Endodermal cell (in vitro differentiated cells): ENCODE measurements at regions not wholly inside any gene's neighbourhood (a gene's known extent, or its start where the extent isn't known, plus 50 kb on each side); places are given as distances from the start of the nearest gene placed in this dataset.

Source experiments
- DNase-seq: peaks from one replicate; pipeline ENCODE4 v3.0.0-alpha.2; 2017
- H3K27ac ChIP-seq: 2 replicates; pipeline ENCODE4 v1.5.1; 2013; ENCODE audit warnings: mild to moderate bottlenecking, low read depth, low read length, moderate library complexity
- H3K27me3 ChIP-seq: 2 replicates; pipeline ENCODE4 v1.6.1; 2013; ENCODE audit warnings: mild to moderate bottlenecking, low read length, moderate library complexity; ENCODE audit not compliant: insufficient read depth, control insufficient read depth, poor library complexity, severe bottlenecking
- H3K36me3 ChIP-seq: 2 replicates; pipeline ENCODE4 v1.7.0; 2013; ENCODE audit warnings: mild to moderate bottlenecking, low read length, moderate library complexity; ENCODE audit not compliant: control insufficient read depth, insufficient read depth
- H3K4me1 ChIP-seq: one replicate; pipeline ENCODE4 v1.7.0; 2013; ENCODE audit warnings: low read length; ENCODE audit not compliant: control insufficient read depth, insufficient read depth
- H3K4me3 ChIP-seq: 2 replicates; pipeline ENCODE4 v1.5.1; 2013; ENCODE audit warnings: mild to moderate bottlenecking, low read length, moderate library complexity
- H3K9ac ChIP-seq: 2 replicates; pipeline ENCODE4 v1.6.1; 2013; ENCODE audit warnings: mild to moderate bottlenecking, low read length, moderate library complexity; ENCODE audit not compliant: poor library complexity, severe bottlenecking; ENCODE audit errors: extremely low read depth
- H3K9me3 ChIP-seq: 2 replicates; pipeline ENCODE4 v1.6.1; 2013; ENCODE audit warnings: mild to moderate bottlenecking, low read length, moderate library complexity; ENCODE audit not compliant: control insufficient read depth
- H3K27ac Mint-ChIP-seq: 2 replicates; pipeline ENCODE4 v1.8.0; 2020; ENCODE audit warnings: mixed read lengths
- H3K27me3 Mint-ChIP-seq: 2 replicates; pipeline ENCODE4 v1.8.0; 2021; ENCODE audit warnings: mild to moderate bottlenecking, mixed read lengths; ENCODE audit not compliant: insufficient read depth
- H3K36me3 Mint-ChIP-seq: 2 replicates; pipeline ENCODE4 v1.8.0; 2020; ENCODE audit warnings: low read depth, mixed read lengths
- H3K4me1 Mint-ChIP-seq: 2 replicates; pipeline ENCODE4 v1.8.0; 2020; ENCODE audit warnings: mixed read lengths
- H3K4me3 Mint-ChIP-seq: 2 replicates; pipeline ENCODE4 v1.8.0; 2020; ENCODE audit warnings: mild to moderate bottlenecking, moderate library complexity, mixed read lengths
- H3K9me3 Mint-ChIP-seq: 2 replicates; pipeline ENCODE4 v1.8.0; 2020; ENCODE audit warnings: mild to moderate bottlenecking, mixed read lengths
- CTCF ChIP-seq: fragments of 200-600 bp; sonication (generic); conservative IDR thresholded peaks from 2 replicates; pipeline ENCODE4 v1.5.0; 2021; ENCODE audit warnings: antibody characterized with exemption, mild to moderate bottlenecking
- WGBS, 2 experiments: methylation state at CpG; one replicate each; pipeline versions ENCODE4 v1.1.5 to v1.1.7; 2013; ENCODE audit warnings: missing lambda C conversion rate in 2 of 2, mixed read lengths in 1 of 2; ENCODE audit not compliant: insufficient coverage in 1 of 2, insufficient read length in 1 of 2; 5-methylcytosine and 5-hydroxymethylcytosine counted together

GRCh38 chr9:26458054-26458453, 434.5 kb downstream of the CAAP1 start:
- Mint-ChIP-seq H3K27me3 (no peaks in the 10 kb centered on the region), H3K27ac (no peak overlapping the region), H3K36me3 (no peaks in the 10 kb centered on the region), H3K4me3 (no peak overlapping the region), H3K9me3 (no peaks in the 10 kb centered on the region), H3K4me1 (no peaks in the 10 kb centered on the region)
- Histone ChIP-seq H3K27ac (no peak overlapping the region), H3K9ac (no peak overlapping the region), H3K4me3 (no peak overlapping the region), H3K36me3 (no peaks in the 10 kb centered on the region), H3K9me3 (no peaks in the 10 kb centered on the region), H3K27me3 (no peaks in the 10 kb centered on the region), H3K4me1 (no peaks in the 10 kb centered on the region)
- no peak for TF ChIP-seq CTCF
- DNase-seq: no peak

- Mint-ChIP-seq H3K4me3 (no peak overlapping the region), H3K36me3 (no peaks in the 10 kb centered on the region), H3K27me3 (no peaks in the 10 kb centered on the region), H3K4me1 (no peaks in the 10 kb centered on the region), H3K27ac (no peak overlapping the region), H3K9me3 (no peaks in the 10 kb centered on the region)
- WGBS, 2 experiments: 85 to 87% methylated on average over 3 of the region's 3 CpGs
- Histone ChIP-seq H3K27me3 (no peaks in the 10 kb centered on the region), H3K9me3 (no peaks in the 10 kb centered on the region), H3K9ac (no peak overlapping the region), H3K36me3 (no peaks in the 10 kb centered on the region), H3K27ac (no peak overlapping the region), H3K4me3 (no peak overlapping the region), H3K4me1 (no peaks in the 10 kb centered on the region)
- TF ChIP-seq CTCF: no peak
- no peak for DNase-seq
Measured at GRCh38 chr9:26457151-26457550, 435.5 kb downstream of the CAAP1 start.

GRCh38 chr9:26439061-26439624, 453.5 kb downstream of the CAAP1 start:
- TF ChIP-seq CTCF: no peak
- Histone ChIP-seq H3K9ac (no peak overlapping the region), H3K4me1 (peaks cover 4% of the 10 kb centered on the region), H3K27ac (no peak overlapping the region), H3K36me3 (no peaks in the 10 kb centered on the region), H3K9me3 (no peaks in the 10 kb centered on the region), H3K27me3 (no peaks in the 10 kb centered on the region), H3K4me3 (no peak overlapping the region)
- no peaks in the 10 kb centered on the region for H3K9me3 Mint-ChIP-seq
- no peaks in the 10 kb centered on the region for H3K27me3 Mint-ChIP-seq
- WGBS, 2 experiments: 95 to 96% methylated on average over 3 of the region's 3 CpGs
- no peaks in the 10 kb centered on the region for H3K4me1 Mint-ChIP-seq
- no peak overlapping the region for H3K4me3 Mint-ChIP-seq
- H3K36me3 Mint-ChIP-seq: no peaks in the 10 kb centered on the region
- no peak overlapping the region for H3K27ac Mint-ChIP-seq
- DNase-seq: no peak
